KMS-11 (cell line): ENCODE measurements at regions not wholly inside any gene's neighbourhood (a gene's known extent, or its start where the extent isn't known, plus 50 kb on each side); places are given as distances from the start of the nearest gene placed in this dataset.
"Not testable (repeated sequence)": the region's sequence is repeated elsewhere in the genome, so short reads cannot be mapped to it uniquely, and the experiment has no call there.

Experiments used
- H2AFZ ChIP-seq: fragments of 200-600 bp; sonication (generic); 2 replicates; pipeline ENCODE4 v1.6.1; 2016; ENCODE audit warnings: antibody characterized with exemption, mixed run types, low read depth
- H3K27ac ChIP-seq: fragments of 200-600 bp; sonication (generic); 2 replicates; pipeline ENCODE4 v1.6.1; 2016; ENCODE audit warnings: mild to moderate bottlenecking, mixed run types
- H3K27me3 ChIP-seq: fragments of 200-600 bp; sonication (generic); 2 replicates; pipeline ENCODE4 v1.6.1; 2017; ENCODE audit warnings: mild to moderate bottlenecking, low read depth, mixed run types, moderate library complexity; ENCODE audit not compliant: insufficient read depth
- H3K36me3 ChIP-seq: fragments of 200-600 bp; sonication (generic); 2 replicates; pipeline ENCODE4 v1.6.1; 2017; ENCODE audit warnings: mild to moderate bottlenecking, mixed run types; ENCODE audit not compliant: insufficient read depth
- H3K4me1 ChIP-seq: fragments of 200-600 bp; sonication (generic); 2 replicates; pipeline ENCODE4 v1.6.1; 2016; ENCODE audit warnings: mild to moderate bottlenecking, low read depth, mixed run types; ENCODE audit not compliant: poor library complexity, severe bottlenecking
- H3K4me2 ChIP-seq: fragments of 200-600 bp; sonication (generic); 2 replicates; pipeline ENCODE4 v1.7.0; 2016; ENCODE audit warnings: mild to moderate bottlenecking, mixed run types
- H3K4me3 ChIP-seq: fragments of 200-600 bp; sonication (generic); IDR thresholded peaks from 2 replicates; pipeline ENCODE4 v1.6.1; 2017; ENCODE audit warnings: low read depth, low read length, mixed read lengths; ENCODE audit not compliant: insufficient read depth
- H3K79me2 ChIP-seq: fragments of 200-600 bp; sonication (generic); 2 replicates; pipeline ENCODE4 v1.6.1; 2016; ENCODE audit warnings: low read depth, mixed run types; ENCODE audit not compliant: insufficient read depth
- H3K9ac ChIP-seq: fragments of 200-600 bp; sonication (generic); 2 replicates; pipeline ENCODE4 v1.6.1; 2016; ENCODE audit warnings: mild to moderate bottlenecking, mixed run types
- H4K20me1 ChIP-seq: fragments of 200-600 bp; sonication (generic); 2 replicates; pipeline ENCODE4 v1.6.1; 2016; ENCODE audit warnings: mild to moderate bottlenecking, mixed run types; ENCODE audit not compliant: insufficient read depth
- TF ChIP-seq, protein P1 (sequence below): fragments of 200-600 bp; sonication (generic); conservative IDR thresholded peaks from 2 replicates; pipeline ENCODE4 v1.6.1; 2017; ENCODE audit warnings: low read depth, mild to moderate bottlenecking, antibody characterized with exemption, low read length, moderate library complexity, mixed read lengths

DNA sequence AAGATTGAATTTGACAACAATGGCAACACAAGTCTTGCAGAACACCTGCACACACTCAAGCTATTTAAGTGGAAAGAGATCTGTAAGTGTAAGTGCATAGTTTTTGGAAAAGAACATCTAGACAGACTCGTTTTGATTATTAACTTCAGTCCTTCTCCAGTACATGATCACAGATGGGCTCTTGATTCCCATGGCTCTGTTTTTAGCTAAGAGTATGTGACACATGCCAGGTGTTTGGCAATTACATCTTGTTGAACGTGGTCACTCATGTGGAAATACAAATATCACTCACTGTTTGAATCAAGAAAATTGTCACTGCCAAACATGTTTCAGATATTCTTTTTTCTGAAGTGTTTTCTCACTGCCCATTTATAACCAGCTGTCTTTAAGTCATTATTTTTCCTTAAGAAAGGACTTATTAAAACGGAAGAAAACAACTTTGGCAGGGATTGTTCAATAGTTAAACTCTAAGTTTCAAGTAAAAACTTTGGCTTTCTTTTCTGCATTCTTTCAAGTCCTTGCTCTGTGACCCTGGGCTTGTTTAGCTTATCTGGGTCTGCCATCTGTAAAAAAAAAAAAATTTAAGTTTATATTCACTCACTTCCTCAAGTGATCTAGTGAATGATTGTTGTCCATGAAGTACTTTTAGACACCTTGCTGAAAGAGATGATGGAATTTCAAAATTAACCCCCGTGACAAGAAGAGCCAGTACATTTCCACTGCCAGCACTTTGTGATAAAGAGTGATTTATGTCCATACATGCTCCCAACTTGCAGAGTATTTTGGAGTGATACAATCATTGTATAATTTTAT, 125.4 kb downstream of the ATXN3L start:
- H3K27ac ChIP-seq: no peak overlapping the region
- no peak overlapping the region for H3K4me2 ChIP-seq
- H3K4me3 ChIP-seq: no peak overlapping the region
- H3K9ac ChIP-seq: no peak overlapping the region
- no peaks in the 10 kb centered on the region for H3K36me3 ChIP-seq
- no peaks in the 10 kb centered on the region for H3K4me1 ChIP-seq
- H2AFZ ChIP-seq: no peak overlapping the region
- H3K79me2 ChIP-seq: no peaks in the 10 kb centered on the region
- H3K27me3 ChIP-seq: no peaks in the 10 kb centered on the region
- TF ChIP-seq, protein P1, sequence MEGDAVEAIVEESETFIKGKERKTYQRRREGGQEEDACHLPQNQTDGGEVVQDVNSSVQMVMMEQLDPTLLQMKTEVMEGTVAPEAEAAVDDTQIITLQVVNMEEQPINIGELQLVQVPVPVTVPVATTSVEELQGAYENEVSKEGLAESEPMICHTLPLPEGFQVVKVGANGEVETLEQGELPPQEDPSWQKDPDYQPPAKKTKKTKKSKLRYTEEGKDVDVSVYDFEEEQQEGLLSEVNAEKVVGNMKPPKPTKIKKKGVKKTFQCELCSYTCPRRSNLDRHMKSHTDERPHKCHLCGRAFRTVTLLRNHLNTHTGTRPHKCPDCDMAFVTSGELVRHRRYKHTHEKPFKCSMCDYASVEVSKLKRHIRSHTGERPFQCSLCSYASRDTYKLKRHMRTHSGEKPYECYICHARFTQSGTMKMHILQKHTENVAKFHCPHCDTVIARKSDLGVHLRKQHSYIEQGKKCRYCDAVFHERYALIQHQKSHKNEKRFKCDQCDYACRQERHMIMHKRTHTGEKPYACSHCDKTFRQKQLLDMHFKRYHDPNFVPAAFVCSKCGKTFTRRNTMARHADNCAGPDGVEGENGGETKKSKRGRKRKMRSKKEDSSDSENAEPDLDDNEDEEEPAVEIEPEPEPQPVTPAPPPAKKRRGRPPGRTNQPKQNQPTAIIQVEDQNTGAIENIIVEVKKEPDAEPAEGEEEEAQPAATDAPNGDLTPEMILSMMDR: no peak
- no peaks in the 10 kb centered on the region for H4K20me1 ChIP-seq

DNA sequence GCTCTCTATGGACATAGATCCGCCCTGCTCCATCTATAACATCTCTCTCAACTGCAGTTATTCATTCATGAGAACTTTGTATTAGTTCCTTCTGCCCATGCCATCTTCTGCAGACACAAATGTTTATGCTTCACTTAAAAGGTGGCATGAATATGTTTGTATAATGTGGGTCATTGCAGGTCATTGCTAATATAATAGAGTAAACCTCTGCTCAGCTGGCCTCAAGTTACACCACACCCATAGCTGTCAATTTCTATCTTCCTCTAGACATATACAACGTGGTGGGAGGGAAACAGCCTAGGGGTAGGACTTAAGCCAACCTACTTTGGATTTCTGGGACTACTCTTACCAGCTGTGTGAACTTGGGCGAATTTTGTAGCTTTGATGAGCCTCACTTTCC, 129.8 kb downstream of the ATXN3L start:
- H3K27ac ChIP-seq: no peak overlapping the region
- TF ChIP-seq, protein P1: no peak
- H3K4me2 ChIP-seq: no peak overlapping the region
- no peaks in the 10 kb centered on the region for H4K20me1 ChIP-seq
- no peaks in the 10 kb centered on the region for H3K27me3 ChIP-seq
- no peaks in the 10 kb centered on the region for H3K36me3 ChIP-seq
- no peak overlapping the region for H2AFZ ChIP-seq
- H3K79me2 ChIP-seq: no peaks in the 10 kb centered on the region
- H3K9ac ChIP-seq: no peak overlapping the region
- H3K4me3 ChIP-seq: no peak overlapping the region
- no peaks in the 10 kb centered on the region for H3K4me1 ChIP-seq

DNA sequence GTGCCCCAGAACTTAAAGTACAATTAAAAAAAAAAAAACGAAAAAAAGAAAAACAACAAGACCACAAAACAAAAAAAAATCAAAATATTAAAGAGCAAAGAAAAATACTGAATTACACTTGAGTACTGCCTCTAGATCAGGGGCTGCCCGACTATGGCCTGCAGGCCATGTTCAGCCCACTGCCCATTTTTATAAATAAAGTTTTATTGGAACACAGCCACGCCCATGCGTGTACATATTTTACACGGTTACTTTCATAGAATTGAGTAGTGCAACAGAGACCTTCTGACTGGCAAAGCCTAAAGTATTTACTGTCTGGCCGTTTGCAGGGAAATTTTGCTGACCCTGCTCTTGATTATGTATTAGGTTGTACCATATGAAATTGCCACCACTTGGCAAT, 130.5 kb downstream of the ATXN3L start:
- Histone ChIP-seq H3K36me3 (no peaks in the 10 kb centered on the region), H3K4me2 (no peak overlapping the region), H2AFZ (no peak overlapping the region), H4K20me1 (no peaks in the 10 kb centered on the region), H3K27ac (no peak overlapping the region), H3K79me2 (no peaks in the 10 kb centered on the region), H3K9ac (no peak overlapping the region), H3K27me3 (no peaks in the 10 kb centered on the region), H3K4me3 (no peak overlapping the region), H3K4me1 (no peaks in the 10 kb centered on the region)
- TF ChIP-seq, protein P1: no peak

DNA sequence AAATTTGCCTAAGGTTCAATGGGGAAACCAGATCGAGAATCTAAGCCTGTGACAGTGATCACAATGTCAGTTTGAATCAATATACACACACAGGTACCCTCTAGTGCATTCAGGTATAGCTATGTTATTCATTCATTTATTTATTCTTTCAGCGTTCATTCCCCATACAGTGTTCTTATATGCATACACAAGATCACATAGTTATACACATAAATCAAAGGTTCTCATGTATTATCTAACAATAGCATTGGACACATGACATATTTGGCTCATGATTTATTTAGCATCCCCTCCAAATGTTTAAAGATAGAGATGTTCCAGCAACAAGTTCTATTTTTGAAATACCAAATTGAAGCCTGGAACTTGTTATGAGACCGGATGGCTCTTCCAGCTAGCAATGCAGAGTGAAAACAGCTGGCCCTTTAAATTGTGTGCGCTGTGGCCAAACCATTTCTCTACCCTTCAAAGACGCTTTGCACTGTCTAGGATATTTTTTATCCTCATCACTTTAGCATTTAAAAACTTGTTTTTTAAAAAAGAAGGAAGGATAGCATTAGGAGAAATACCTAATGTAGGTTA, 131.0 kb downstream of the ATXN3L start:
- Histone ChIP-seq H3K4me3 (no peak overlapping the region), H3K36me3 (no peaks in the 10 kb centered on the region), H3K4me1 (no peaks in the 10 kb centered on the region), H3K27ac (no peak overlapping the region), H3K27me3 (no peaks in the 10 kb centered on the region), H2AFZ (no peak overlapping the region), H3K4me2 (no peak overlapping the region), H4K20me1 (no peaks in the 10 kb centered on the region), H3K9ac (no peak overlapping the region), H3K79me2 (no peaks in the 10 kb centered on the region)
- TF ChIP-seq, protein P1: no peak

DNA sequence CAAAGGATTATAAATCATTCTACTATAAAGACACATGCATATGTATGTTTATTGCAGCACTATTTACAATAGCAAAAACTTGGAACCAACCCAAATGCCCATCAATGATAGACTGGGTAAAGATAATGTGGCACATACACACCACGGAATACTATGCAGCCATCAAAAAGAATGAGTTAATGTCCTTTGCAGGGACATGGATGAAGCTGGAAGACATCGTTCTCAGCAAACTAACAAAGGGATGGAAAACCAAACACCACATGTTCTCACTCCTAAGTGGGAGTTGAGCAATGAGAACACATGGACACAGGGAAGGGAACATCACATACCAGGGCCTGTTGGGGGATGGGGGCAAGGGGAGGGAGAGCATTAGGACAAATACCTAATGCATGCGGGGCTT, 133.2 kb downstream of the ATXN3L start:
- not testable (repeated sequence) for H4K20me1 ChIP-seq, H3K27ac ChIP-seq, H3K4me1 ChIP-seq, H2AFZ ChIP-seq, H3K36me3 ChIP-seq, H3K79me2 ChIP-seq, H3K27me3 ChIP-seq, H3K4me3 ChIP-seq, H3K9ac ChIP-seq, H3K4me2 ChIP-seq
